Stimulated activated CD8-positive, alpha-beta memory T cell treated with anti-CD3 and anti-CD28 coated beads, Interleukin-12 subunit alpha, Interleukin-12 subunit beta, amount 100 ng/mL, for 1 hour (primary cell): ENCODE measurements at regions not wholly inside any gene's neighbourhood (a gene's known extent, or its start where the extent isn't known, plus 50 kb on each side); places are given as distances from the start of the nearest gene placed in this dataset.

ENCODE experiments used
- DNase-seq: peaks from one replicate; pipeline ENCODE4 v3.0.0-alpha.2; 2020; ENCODE audit warnings: low read depth

DNA sequence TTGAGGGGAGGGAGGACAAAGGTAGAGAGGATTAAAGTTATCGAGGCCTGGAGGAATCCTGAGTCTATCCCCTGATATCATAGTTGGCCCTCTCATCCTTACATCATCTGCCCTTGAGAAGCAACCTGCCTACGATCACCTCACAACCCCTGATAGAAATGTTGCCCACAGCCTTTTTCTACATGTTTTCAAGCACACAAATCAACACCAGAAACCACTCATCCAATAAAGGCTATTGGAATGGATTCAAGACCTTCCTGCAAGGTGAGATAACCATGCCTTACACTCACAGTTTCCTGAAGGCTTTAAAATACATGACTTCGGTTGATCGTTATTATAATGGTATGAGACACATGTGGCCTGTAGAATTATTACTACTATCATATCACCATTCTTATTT lies 175.7 kb upstream of the EGLN3 start:
- DNase-seq, result no peak

DNA sequence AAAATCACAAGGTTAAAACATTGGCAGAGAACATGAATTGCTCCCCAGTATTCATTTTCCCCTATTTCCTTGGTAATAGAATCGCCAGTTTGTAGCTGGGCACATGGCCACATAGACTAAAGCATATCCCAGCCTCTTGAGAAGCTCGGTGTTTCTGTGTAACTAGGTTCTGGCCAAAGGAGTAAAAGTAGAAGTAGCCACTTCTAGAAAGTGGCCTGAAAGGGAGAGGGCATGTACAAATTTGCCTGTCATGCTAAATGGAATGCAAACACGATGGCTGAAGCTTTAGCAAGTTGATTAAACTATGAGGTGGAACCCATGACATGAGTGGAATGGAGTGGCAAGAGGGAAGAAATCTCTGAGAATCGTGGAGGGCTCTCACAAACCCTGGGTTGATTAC lies 173.7 kb upstream of the EGLN3 start:
- no peak for DNase-seq

DNA sequence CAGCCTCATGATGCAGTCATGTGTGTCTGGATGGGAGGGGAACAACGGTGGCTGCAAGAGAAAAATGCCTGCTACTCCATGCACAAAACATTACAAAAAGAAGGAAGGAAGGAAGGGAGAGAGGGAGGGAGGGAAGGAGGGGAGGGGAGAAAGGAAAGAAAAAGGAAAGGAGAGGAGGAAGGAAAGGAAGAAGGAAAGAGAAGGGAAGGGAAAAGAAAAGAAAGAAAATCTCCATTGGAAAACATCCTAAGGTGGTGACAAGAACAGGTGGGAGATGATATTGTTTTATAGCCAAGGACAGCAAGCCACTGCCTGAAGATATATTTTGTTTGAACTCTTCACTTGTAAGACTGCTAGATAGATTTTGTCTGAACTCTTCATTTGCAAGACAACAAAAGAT lies 171.8 kb upstream of the EGLN3 start:
- DNase-seq, result no peak

DNA sequence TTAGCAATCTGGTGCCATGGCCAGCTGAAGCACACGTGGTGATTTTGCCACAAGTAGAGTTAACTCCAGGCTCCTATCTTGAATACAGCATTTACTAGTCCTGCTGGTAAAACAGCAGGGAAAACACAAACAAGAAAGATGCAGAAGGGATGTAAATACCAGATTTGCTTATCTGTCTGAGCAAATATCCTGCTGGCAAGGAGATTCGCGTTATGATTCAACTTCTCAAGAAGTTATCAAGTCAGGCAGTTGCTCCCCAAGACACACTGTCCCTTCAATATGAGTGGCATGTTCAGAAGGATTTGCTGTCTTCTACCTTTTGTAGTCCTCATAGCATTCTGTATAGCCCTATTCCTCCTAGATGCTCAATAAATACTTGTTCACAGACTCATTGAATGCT lies 171.2 kb upstream of the EGLN3 start:
- no peak for DNase-seq

DNA sequence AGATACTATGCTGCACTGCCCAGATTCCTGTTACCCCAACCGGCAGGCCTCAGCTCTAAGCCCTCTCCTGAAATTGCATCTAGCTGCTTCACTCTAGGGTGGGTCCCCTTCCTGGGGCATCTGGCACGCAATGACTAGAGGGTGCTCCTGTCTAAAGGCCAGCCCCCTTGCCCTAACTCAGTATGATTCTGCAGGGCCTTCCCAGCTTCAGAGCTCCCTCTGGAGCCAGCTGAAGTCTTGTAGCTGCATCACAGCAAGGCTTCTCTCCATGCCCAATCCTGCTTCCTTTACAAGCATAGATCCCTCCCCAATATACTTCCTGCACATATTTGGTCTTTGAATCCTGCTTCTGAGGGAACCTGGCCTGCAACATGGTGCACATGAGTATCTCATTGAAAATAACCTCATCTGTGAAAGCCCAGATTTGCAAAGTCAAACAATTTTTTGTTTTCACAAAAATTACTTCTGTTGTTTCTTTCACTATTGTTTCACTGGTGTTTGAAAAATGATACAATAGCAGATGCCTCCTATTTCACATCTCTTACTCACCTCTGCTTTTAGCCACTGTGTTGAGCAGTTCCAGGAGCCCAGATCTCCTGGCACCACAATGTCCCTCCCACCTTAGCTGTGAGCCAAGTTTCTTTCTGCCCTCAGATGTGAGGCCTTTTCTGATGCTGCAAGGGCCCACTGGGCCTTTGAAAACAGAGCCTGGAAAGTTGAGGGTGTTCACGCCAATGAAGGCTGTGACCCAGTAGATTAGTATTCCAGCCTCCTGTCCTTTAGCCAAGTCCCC lies 169.5 kb upstream of the EGLN3 start:
- DNase-seq, result no peak

DNA sequence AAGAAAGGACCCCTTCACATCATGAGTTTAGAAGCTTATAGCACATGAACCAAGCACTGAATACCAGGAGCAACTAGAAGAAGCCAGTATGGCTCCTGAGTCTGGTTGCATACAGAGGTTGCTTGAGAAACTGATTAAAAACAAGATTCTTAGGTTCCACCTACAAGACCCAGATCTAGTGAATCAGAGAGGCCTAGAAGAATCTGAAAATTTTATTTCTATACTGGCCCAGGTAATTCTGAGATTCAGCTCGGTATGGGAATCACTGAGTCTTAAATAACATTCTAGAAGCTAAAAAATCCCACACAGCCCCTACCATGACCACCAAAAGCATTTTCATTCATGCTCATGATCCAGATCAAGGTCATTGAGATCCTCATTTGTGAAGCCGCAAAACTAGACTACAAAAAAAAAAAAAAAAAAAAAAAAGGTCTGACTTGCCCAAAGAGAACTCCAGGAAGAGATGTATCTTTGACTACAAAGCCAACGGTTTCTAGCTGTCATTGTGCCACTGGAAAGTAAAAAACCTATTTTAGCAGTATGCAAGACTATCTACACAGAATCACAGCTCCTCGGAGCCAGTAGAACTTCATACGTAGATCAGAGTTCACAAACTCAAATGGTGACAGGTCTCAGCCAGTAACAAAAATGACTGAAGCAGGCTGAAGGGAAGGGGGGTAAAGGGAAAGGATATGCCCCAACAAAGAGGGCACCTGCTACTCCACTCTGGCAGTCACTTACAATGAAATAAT lies 168.4 kb upstream of the EGLN3 start:
- DNase-seq, result no peak

DNA sequence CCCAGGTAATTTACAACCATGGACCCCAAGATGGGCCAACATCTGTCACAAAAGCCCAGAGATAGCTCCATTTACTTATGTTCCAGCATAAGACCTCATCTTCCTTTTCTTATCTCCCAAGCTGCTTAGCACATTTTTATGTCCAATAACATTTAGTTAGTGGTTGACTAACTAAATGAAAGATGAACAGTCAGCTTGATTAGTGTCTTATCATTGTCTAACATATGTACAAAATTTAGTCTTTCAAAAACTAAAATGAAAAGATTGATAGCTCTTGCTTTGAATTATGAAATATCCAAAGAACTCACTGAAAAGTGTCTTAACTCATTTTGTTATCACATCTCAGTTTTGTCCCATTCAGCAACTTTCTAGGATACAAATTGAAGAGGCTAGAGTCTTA lies 163.1 kb upstream of the EGLN3 start:
- DNase-seq, result no peak

GRCh38 chr14:34113005-34113511 lies 162.2 kb upstream of the EGLN3 start:
- no peak for DNase-seq

DNA sequence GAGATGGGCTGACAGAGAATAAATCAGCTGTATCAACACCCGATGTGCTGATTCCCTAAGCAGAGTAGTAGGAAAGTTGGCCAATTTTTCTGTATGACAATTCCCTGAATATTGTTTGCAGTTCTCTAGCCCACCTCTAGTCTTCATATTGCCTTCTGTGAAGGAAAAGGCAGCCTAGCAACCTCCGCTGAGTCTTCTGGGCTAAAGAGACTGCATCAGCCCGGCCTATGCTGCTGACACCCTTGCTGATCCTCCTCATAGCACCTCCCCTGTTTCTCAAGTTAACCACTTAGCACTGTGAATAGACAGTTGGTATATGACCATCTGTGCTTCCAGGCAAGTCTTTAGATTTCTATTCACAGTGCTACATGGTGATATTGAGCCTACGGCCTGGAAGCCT lies 161.1 kb upstream of the EGLN3 start:
- DNase-seq, result no peak

DNA sequence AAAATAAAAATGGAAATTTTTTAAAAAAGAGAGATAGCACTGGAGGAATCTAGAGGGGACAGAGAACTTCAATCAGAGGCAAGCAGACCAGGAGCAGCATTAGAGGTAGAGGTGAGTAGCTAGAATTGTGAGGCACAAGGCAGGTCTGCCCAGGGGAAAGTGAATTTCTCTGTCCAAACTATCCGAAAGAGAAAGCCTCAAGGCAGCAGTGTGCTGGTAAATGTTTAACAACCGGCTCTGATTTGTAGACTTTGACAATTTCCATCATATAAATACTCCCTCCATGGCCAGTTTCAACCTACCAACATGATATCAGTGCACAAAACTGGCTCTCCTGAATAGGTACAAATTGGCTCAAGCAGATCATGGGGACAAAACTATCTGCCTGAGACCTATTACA lies 160.6 kb upstream of the EGLN3 start:
- DNase-seq, result no peak

GRCh38 chr14:34110531-34110930 lies 159.7 kb upstream of the EGLN3 start:
- DNase-seq, result no peak

DNA sequence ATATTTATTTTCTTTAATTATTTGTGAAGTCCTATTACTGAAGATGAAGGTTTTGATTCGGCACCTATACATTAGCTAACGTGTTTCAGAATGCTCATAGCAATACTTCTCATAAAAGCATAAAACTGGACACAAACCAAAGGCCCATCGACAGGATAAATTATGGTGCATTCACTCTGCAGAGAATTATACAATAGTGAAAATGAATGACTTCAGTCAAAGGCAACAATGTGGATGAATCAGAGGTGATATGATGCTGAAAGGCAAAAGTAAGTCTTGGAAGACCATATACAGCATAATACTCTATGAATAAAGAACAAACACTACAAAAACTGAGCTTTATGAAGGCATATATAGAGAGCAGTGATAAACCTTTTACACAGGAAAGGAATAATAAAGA lies 156.6 kb upstream of the EGLN3 start:
- no peak for DNase-seq

DNA sequence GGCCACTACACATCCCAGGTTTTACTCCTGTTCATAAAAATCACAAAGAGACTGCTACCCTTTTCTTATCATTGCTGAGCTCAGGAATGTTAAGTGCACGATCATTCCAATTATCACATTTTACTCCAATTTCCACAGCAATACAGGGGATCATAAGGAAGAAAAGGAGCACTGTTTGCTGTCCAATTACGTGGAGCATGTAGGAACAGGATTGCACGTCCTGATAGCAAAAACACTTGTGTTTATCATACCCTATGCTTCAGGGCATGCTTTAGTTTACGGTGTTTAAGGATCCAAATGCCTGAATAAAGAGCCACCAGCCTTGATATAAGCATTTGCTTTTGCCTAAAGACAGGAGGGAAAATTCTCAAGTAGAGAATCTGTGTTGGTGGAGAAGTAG lies 155.4 kb upstream of the EGLN3 start:
- no peak for DNase-seq

- DNase-seq, result no peak
Measured at GRCh38 chr14:34104489-34105397, 153.9 kb upstream of the EGLN3 start.

GRCh38 chr14:34103176-34103575 lies 152.3 kb upstream of the EGLN3 start:
- DNase-seq, result no peak

DNA sequence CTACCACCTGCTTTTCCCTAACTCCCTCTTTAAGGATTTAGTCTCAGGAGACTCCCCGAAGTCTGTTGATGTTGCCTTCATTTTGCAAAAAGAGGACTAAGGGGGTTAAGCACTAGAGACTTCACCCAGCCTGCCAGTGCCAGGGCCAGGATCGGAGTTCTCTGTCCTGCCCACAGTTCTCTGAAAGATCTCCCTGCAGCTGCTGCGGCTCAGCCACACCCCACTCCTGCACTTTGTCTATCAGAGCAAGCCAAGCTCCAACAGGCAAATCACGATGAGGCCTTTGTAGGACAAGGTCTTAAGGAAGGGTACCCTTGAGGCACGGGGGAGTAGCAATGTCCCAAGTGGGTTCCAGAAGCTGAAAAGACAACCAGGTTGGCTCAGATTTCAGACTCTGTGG lies 148.8 kb upstream of the EGLN3 start:
- DNase-seq, result no peak

GRCh38 chr14:34098985-34099349 lies 148.1 kb upstream of the EGLN3 start:
- DNase-seq, result no peak

- no peak for DNase-seq
Measured at GRCh38 chr14:34098045-34098984, 147.4 kb upstream of the EGLN3 start.

DNA sequence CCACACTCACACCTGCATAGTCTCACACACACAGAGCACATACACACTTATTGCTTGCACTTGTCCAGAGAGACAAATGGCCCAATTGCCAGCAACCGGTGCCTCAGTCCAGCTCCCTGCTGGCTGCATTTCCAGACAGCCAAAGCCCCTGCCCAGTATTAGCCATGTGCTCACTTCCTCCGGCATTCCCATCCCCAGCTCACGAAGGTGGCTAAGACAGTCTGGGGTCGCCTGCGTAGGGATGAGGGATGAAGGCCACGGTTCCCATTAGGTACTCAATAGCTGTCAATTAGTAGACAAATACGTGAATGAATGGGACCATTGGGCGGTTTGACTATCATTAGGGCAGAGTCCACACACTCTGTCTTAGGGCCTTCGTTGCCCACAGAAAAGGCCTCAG lies 146.8 kb upstream of the EGLN3 start:
- DNase-seq, result no peak

GRCh38 chr14:34094384-34094783 lies 143.5 kb upstream of the EGLN3 start:
- no peak for DNase-seq

DNA sequence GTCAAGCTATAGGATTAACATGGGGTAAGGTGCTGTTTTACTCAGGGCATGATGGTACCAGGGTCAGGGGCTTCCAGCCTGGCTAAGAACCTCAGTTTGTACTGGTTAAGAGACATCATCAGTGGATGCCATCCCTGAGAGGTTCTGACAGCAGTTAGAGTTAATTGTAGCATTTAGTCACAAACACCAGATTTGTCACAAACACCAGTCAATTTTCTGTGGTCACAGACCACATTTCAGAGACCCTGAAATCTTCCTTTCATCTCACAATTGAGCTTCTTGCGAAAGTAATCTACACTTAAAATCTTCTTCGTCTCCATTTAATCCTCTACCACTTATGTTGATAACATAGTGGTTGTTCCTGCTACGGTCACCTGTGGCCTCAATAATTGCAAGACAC lies 143.0 kb upstream of the EGLN3 start:
- no peak for DNase-seq
